Common myeloid progenitor, CD34-positive (primary cell): ENCODE measurements at regions not wholly inside any gene's neighbourhood (a gene's known extent, or its start where the extent isn't known, plus 50 kb on each side); places are given as distances from the start of the nearest gene placed in this dataset.
A peak's percentile ranks its signal among the peaks of the same experiment; 100 is the strongest.

Source experiments
- CTCF ChIA-PET: fragments of 350-600 bp; sonication (Branson Sonifier 250); formaldehyde crosslinking; loops from one replicate; lab custom pipeline; 2021; ENCODE audit warnings: antibody characterized with exemption; lab: Charles Lee
- POLR2A ChIA-PET: fragments of 350-600 bp; sonication (Branson Sonifier 250); formaldehyde crosslinking; loops from one replicate; lab custom pipeline; 2021; ENCODE audit warnings: antibody characterized with exemption; lab: Charles Lee
- DNase-seq, 3 donors: peaks; one replicate each; pipeline versions ENCODE4 v3.0.0 to v3.0.0-alpha.2; 2013
- H3K27ac ChIP-seq, 2 experiments: 1 replicate in 1 of 2; 2 replicates in 1 of 2; pipeline ENCODE4 v1.7.0; 2013; ENCODE audit warnings: inconsistent platforms in 2 of 2, low read length in 2 of 2, mild to moderate bottlenecking in 2 of 2, low read depth in 1 of 2, moderate library complexity in 1 of 2; ENCODE audit not compliant: severe bottlenecking in 2 of 2, insufficient read depth in 1 of 2, poor library complexity in 1 of 2
- H3K27me3 ChIP-seq, 5 experiments: replicated peaks in 2 of 5; 1 replicate in 3 of 5; 2 replicates in 2 of 5; pipeline versions ENCODE4 v1.6.1 to v1.7.0; 2013; ENCODE audit warnings: low read length in 4 of 5, mild to moderate bottlenecking in 2 of 5, moderate library complexity in 2 of 5, inconsistent platforms in 1 of 5; ENCODE audit not compliant: insufficient read depth in 5 of 5, control insufficient read depth in 4 of 5
- H3K36me3 ChIP-seq, 4 experiments: 1 replicate in 2 of 4; 2 replicates in 2 of 4; pipeline versions ENCODE4 v1.6.1 to v1.7.0; 2013; ENCODE audit warnings: low read length in 3 of 4, control low read depth in 1 of 4, mild to moderate bottlenecking in 1 of 4; ENCODE audit not compliant: control insufficient read depth in 4 of 4, insufficient read depth in 4 of 4
- H3K4me1 ChIP-seq, 4 experiments: 1 replicate in 3 of 4; 2 replicates in 1 of 4; pipeline versions ENCODE4 v1.6.1 to v1.7.1; 2013; ENCODE audit warnings: low read length in 3 of 4, mild to moderate bottlenecking in 3 of 4, control low read depth in 1 of 4, inconsistent platforms in 1 of 4, moderate library complexity in 1 of 4; ENCODE audit not compliant: control insufficient read depth in 4 of 4, insufficient read depth in 4 of 4; ENCODE audit errors: control extremely low read depth in 1 of 4
- H3K4me3 ChIP-seq, 7 experiments: 1 replicate in 4 of 7; 2 replicates in 3 of 7; pipeline versions ENCODE4 v1.5.1 to v1.7.0; 2013; ENCODE audit warnings: mild to moderate bottlenecking in 7 of 7, low read length in 6 of 7, moderate library complexity in 6 of 7, inconsistent platforms in 2 of 7, low read depth in 2 of 7, control low read depth in 1 of 7; ENCODE audit not compliant: insufficient read depth in 4 of 7, control insufficient read depth in 1 of 7; ENCODE audit errors: extremely low read depth in 1 of 7
- H3K9me3 ChIP-seq, 5 experiments: 1 replicate in 4 of 5; 2 replicates in 1 of 5; pipeline versions ENCODE4 v1.6.1 to v1.7.1; 2013; ENCODE audit warnings: low read length in 4 of 5, mild to moderate bottlenecking in 2 of 5, inconsistent platforms in 1 of 5, low read depth in 1 of 5, moderate library complexity in 1 of 5; ENCODE audit not compliant: control insufficient read depth in 4 of 5, insufficient read depth in 2 of 5; ENCODE audit errors: control extremely low read depth in 1 of 5
- WGBS: methylation state at CpG from one replicate; pipeline ENCODE4 v1.1.5; 2013; ENCODE audit not compliant: insufficient coverage; 5-methylcytosine and 5-hydroxymethylcytosine counted together

DNA sequence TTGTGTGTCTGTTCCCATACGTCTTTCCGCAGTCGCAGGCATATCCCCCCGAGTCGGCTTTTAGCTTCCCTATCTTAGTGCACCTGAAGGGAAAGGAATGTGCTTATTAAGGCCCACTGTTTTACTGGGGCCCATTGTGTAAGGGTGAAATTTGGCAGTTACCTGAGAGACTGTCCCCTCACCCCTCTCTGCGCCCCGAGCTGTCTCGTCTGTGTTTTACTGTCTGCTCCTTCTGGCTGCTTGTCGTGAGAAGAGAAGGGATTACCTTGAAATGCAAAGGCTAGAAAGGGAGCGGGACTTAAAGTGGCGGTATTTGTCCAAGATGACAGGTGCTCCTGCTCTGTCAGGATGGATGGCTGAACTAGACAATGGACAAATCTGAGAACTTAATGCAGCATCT lies 233.0 kb upstream of the POU1F1 start:
- ChIA-PET CTCF (no interaction called here), POLR2A (no interaction called here)
- no peak overlapping the region for H3K27ac ChIP-seq
- H3K27me3 ChIP-seq: no peaks in the 10 kb centered on the region
- no peaks in the 10 kb centered on the region for H3K36me3 ChIP-seq
- no peak overlapping the region for H3K4me3 ChIP-seq
- no peak for DNase-seq
- WGBS: 82% methylated on average over 4 of the region's 11 CpGs
- no peaks in the 10 kb centered on the region for H3K4me1 ChIP-seq
- H3K9me3 ChIP-seq: no peaks in the 10 kb centered on the region

DNA sequence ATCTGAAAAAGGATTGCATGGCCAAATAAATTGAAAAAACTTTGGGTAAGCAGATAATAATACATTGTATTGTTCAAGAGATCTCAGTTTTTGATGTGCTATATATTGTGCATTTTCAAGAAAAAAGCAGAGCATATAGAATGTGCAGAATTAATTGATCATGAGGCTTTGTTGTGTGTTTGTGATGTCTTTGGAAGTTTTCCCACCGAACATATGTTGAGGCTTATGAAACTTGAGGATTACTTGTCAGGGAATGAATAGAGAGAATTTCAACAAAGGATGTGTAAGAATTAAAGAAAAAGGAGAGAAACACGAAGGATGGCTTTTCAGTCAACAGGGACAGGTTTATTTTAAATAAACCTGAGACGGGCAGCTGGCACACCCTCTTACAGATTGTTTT lies 232.5 kb upstream of the POU1F1 start:
- Histone ChIP-seq H3K36me3 (no peaks in the 10 kb centered on the region), H3K4me1 (no peaks in the 10 kb centered on the region), H3K27me3 (no peaks in the 10 kb centered on the region), H3K4me3 (no peak overlapping the region), H3K9me3 (no peaks in the 10 kb centered on the region), H3K27ac (no peak overlapping the region)
- 100% methylated on average over 3 of the region's 3 CpGs for WGBS
- ChIA-PET POLR2A (no interaction called here), CTCF (no interaction called here)
- no peak for DNase-seq

DNA sequence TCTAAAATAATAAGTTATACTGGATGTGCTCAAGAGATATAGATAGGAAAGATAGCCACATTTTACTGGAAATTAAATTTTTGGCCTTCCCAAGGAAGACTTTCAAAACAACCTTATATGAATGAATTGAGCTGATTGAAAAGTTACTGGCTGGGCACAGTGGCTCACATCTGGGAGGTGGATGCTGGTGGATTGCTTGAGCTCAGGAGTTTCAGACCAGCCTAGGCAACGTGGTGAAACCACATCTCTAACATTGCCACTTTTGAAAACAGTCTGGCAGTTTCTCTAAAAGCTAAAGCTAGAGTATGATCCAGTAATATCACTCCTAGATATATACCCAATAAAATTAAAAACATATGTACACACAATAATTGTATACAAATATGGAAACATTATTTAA lies 231.4 kb upstream of the POU1F1 start:
- ChIA-PET POLR2A (no interaction called here), CTCF (no interaction called here)
- Histone ChIP-seq H3K9me3 (no peaks in the 10 kb centered on the region), H3K4me3 (no peak overlapping the region), H3K27ac (no peak overlapping the region), H3K36me3 (no peaks in the 10 kb centered on the region), H3K4me1 (no peaks in the 10 kb centered on the region), H3K27me3 (no peaks in the 10 kb centered on the region)
- WGBS: no CpG with 5 or more reads among the region's 1 CpG
- DNase-seq: no peak

DNA sequence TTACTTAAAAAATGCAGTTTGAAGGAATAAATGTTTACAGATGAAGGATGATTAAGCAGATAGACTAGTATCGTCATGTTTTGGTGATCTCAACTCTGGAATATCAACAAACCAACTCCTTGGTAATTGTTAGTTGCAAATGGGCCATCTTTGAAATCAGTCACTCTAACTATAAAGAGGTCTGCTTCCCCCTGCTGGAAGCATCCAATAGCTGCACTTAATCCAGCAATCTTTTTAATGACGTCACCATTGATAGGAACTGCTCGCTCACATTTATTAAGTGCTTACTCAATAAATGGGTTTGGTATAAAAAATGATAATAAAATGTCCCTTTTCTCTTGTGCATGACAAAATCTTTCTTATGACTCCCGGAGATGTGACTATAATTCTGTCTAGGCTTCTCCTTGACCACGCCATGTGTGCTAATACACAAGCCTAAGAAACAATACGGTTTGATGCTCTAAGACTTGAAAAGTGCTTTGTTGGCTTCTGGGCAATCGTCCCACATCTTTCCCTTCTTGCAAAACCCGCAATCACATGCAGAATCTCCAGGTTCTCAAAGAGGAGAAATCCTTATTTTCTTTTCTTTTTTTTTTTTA lies 227.6 kb upstream of the POU1F1 start:
- DNase-seq: peak; percentile 72 to 82 (median 80)
- H3K27ac ChIP-seq: no peak overlapping the region
- peak overlapping the region in 1 of 7 experiments; percentile 4 for H3K4me3 ChIP-seq
- POLR2A ChIA-PET: no interaction called here
- H3K4me1 ChIP-seq: no peaks in the 10 kb centered on the region
- WGBS: 43% methylated on average over 4 of the region's 8 CpGs
- no peaks in the 10 kb centered on the region for H3K36me3 ChIP-seq
- CTCF ChIA-PET: interaction anchor here (1.0 to 1.3 kb wide), 3 partner anchors 21 to 245 kb away, joined by 3 to 5 read pairs (median 3); no protein-coding TSS in a partner anchor
- no peaks in the 10 kb centered on the region for H3K27me3 ChIP-seq
- no peaks in the 10 kb centered on the region for H3K9me3 ChIP-seq

DNA sequence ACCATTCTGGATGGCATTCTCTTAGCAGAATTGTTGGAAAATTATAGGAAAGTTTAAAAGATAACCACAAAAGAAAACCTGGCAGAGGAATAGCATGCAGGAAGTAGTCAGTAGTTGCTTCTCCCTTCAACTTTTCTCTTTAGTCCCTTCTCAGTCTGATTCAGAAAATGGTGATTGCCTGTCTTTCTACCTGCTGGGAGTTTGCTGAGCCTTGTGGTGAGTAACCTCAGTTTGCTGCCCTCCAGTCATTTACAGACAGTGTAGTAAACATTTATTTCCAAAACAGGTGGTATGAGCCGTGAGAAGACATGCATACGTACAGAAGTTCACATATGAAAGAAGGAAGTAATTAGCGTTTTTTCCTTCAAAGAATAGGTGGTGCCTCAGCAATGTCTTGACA lies 224.7 kb upstream of the POU1F1 start:
- H3K27ac ChIP-seq: no peak overlapping the region
- H3K4me1 ChIP-seq: no peaks in the 10 kb centered on the region
- 63% methylated on average over 3 of the region's 3 CpGs for WGBS
- H3K9me3 ChIP-seq: no peaks in the 10 kb centered on the region
- H3K27me3 ChIP-seq: no peaks in the 10 kb centered on the region
- no peak overlapping the region for H3K4me3 ChIP-seq
- H3K36me3 ChIP-seq: no peaks in the 10 kb centered on the region
- DNase-seq: no peak
- POLR2A ChIA-PET: no interaction called here
- CTCF ChIA-PET: no interaction called here

DNA sequence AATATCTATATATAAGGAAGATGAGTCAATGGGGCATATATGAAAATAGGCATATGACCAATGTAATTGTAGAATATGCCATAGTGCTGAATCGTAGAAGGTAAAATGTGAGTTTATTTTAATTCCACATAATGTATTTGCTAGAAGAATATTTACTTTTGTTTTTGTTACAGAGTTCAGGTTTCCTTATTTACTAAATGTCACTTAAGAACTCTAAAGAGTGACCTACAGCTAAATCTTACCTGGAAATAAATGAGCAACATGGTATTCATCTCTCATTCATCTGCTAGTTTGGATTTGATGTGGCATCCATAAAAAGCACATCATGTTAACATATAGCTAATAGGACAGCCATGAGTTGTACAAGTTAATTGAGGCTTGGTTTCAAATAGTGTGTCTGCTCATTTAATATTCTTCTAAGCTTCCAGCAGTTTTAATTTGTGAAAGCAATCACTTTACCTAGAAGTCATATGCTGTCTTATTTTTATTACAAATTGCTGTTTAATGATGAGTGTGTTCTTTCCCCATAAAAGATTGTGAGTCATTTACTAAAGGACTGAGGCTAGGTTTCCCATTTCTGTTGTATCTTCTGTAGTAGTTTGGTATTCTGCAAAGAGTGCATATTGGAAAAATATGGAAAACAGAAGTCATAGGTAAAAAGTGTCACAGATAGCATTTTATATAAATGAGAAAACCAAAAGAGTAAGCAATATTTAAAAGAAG lies 222.1 kb upstream of the POU1F1 start:
- CTCF ChIA-PET: no interaction called here

DNA sequence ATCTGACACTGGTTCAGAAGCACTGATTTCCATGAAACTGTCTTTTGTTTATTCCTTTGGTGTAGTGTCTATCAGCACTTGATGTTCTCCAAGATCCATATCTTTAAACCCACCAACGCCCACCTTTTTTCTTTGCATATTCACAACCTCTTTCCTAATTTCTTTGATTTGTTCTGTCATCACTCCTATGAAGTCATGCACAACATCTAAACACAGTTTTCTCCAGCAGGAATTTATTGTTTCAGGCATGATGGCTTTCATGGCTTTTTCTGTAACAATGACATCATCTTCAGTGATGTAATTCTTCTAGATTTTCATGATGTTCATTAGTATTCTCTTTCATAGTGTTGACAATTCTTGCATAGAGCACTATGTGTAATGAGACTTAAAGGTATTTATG lies 219.6 kb upstream of the POU1F1 start:
- WGBS: 100% methylated on average over 1 of the region's 1 CpG
- Histone ChIP-seq H3K27me3 (no peaks in the 10 kb centered on the region), H3K9me3 (no peaks in the 10 kb centered on the region), H3K4me3 (no peak overlapping the region), H3K4me1 (no peaks in the 10 kb centered on the region), H3K36me3 (no peaks in the 10 kb centered on the region), H3K27ac (no peak overlapping the region)
- ChIA-PET CTCF (no interaction called here), POLR2A (no interaction called here)
- DNase-seq: no peak

More for the DNA sequence above, 222.1 kb upstream of the POU1F1 start:
- DNase-seq: no peak
- Histone ChIP-seq H3K4me1 (no peaks in the 10 kb centered on the region), H3K36me3 (no peaks in the 10 kb centered on the region), H3K9me3 (no peaks in the 10 kb centered on the region), H3K27ac (no peak overlapping the region), H3K27me3 (no peaks in the 10 kb centered on the region), H3K4me3 (no peak overlapping the region)
- POLR2A ChIA-PET: no interaction called here
- no CpG with 5 or more reads among the region's 1 CpG for WGBS
